HEK293 (cell line): ENCODE measurements at regions not wholly inside any gene's neighbourhood (a gene's known extent, or its start where the extent isn't known, plus 50 kb on each side); places are given as distances from the start of the nearest gene placed in this dataset.

ENCODE experiments used
- SP2 ChIP-seq: fragments of 450-650 bp; formaldehyde crosslinking; IDR thresholded peaks from 2 replicates; pipeline ENCODE4 v1.5.1; 2016; ENCODE audit warnings: missing biosample characterization, missing genetic modification characterization
- ZNF596 ChIP-seq: fragments of 450-650 bp; IDR thresholded peaks from 2 replicates; pipeline ENCODE4 v1.5.0; 2018; ENCODE audit warnings: missing biosample characterization, mild to moderate bottlenecking, missing genetic modification characterization, moderate library complexity
- ZNF792 ChIP-seq: fragments of 450-650 bp; formaldehyde crosslinking; IDR thresholded peaks from 2 replicates; pipeline ENCODE4 v1.5.1; 2016; ENCODE audit warnings: missing biosample characterization, missing genetic modification characterization

DNA sequence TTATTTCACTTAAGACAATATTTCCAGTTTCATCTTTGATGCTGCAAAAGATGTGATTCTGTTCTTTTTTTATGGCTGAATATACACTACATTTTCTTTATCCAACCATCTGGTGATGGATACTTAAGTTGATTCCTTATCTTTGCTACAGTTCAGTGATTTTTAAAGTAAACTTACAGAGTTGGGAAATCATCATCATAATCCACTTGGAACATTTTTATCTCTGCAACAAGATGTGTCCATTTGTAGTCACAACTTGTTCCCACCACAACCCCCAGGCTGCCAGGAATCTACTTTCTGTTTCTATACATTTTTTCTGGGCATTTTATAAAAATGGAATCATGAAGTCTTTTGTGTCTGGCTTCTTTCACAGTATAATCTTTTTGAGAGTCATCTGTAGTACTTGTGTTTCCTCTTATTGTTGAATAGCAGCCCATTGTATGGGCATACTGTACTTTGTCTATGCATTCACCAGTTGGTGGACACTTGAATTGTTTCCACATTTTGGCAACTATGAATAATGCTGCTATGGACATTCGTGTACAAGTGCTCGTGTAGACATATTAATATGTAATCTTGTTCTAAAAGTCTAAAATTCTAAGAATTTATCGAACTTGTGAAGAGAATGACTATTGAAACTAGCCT lies 212.5 kb upstream of the DDHD1 start:
- TF ChIP-seq ZNF792 (tag by site-specific recombination) (no peak), SP2 (tag by site-specific recombination) (no peak), ZNF596 (tag by site-specific recombination) (no peak)
